Activated naive CD8-positive, alpha-beta T cell (primary cell): ENCODE measurements at regions not wholly inside any gene's neighbourhood (a gene's known extent, or its start where the extent isn't known, plus 50 kb on each side); places are given as distances from the start of the nearest gene placed in this dataset.
"Not testable (repeated sequence)": the region's sequence is repeated elsewhere in the genome, so short reads cannot be mapped to it uniquely, and the experiment has no call there.

Experiments used
- H3K27ac Mint-ChIP-seq: one replicate; pipeline ENCODE4 v1.8.0; 2021; ENCODE audit warnings: mixed read lengths
- H3K27me3 Mint-ChIP-seq: one replicate; pipeline ENCODE4 v1.8.0; 2021; ENCODE audit warnings: mixed read lengths
- H3K36me3 Mint-ChIP-seq: one replicate; pipeline ENCODE4 v1.8.0; 2021; ENCODE audit warnings: mixed read lengths
- H3K4me1 Mint-ChIP-seq: one replicate; pipeline ENCODE4 v1.8.0; 2021; ENCODE audit warnings: low read depth, mixed read lengths
- H3K4me3 Mint-ChIP-seq: one replicate; pipeline ENCODE4 v1.8.0; 2021; ENCODE audit warnings: mild to moderate bottlenecking, mixed read lengths
- H3K9me3 Mint-ChIP-seq: one replicate; pipeline ENCODE4 v1.8.0; 2021; ENCODE audit warnings: low read depth, mixed read lengths

DNA sequence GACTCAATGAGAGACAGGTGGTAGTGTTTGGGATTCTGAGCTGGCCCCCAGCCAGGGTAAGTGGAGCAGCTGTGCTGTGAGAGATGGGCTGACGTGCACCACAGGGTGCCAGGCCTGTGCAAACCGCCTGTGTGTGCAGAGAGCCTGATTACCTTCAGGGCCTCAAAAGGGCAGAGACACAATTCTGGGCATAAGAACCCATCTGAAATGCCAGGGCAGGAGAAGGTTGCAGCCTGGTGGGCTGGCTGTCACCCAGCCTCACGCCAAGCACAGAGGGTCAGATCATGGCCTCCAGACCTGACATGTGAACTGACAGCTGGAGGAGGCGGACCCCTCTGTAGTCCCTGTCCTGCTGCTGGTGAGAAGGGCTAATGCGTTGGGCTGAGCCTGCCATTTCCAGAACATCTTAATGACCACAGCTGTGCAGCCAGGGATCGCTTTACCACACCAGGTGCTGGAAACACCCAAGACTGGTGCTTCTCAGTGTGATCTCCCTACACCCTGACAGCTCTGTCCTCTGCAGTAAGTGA is 100.9 kb downstream of the ARL4C start:
- Mint-ChIP-seq H3K4me1 (peaks cover 61% of the 10 kb centered on the region), H3K27ac (peak overlapping the region; percentile 24), H3K9me3 (no peaks in the 10 kb centered on the region), H3K27me3 (no peaks in the 10 kb centered on the region), H3K4me3 (no peak overlapping the region), H3K36me3 (no peaks in the 10 kb centered on the region)

- Mint-ChIP-seq H3K36me3 (no peaks in the 10 kb centered on the region), H3K4me1 (peaks cover 55% of the 10 kb centered on the region), H3K4me3 (peak overlapping the region; percentile 30), H3K27me3 (no peaks in the 10 kb centered on the region), H3K27ac (peak overlapping the region; percentile 80), H3K9me3 (no peaks in the 10 kb centered on the region)
Measured at GRCh38 chr2:234394450-234394849, 102.4 kb downstream of the ARL4C start.

- Mint-ChIP-seq H3K4me3 (peak overlapping the region; percentile 27), H3K36me3 (no peaks in the 10 kb centered on the region), H3K27me3 (no peaks in the 10 kb centered on the region), H3K9me3 (no peaks in the 10 kb centered on the region), H3K27ac (peak overlapping the region; percentile 56), H3K4me1 (peaks cover 51% of the 10 kb centered on the region)
Measured at GRCh38 chr2:234393354-234393753, 103.5 kb downstream of the ARL4C start.

- H3K27ac Mint-ChIP-seq: peak overlapping the region; percentile 50
- H3K36me3 Mint-ChIP-seq: no peaks in the 10 kb centered on the region
- no peaks in the 10 kb centered on the region for H3K9me3 Mint-ChIP-seq
- peaks cover 51% of the 10 kb centered on the region for H3K4me1 Mint-ChIP-seq
- H3K27me3 Mint-ChIP-seq: no peaks in the 10 kb centered on the region
- no peak overlapping the region for H3K4me3 Mint-ChIP-seq
Measured at GRCh38 chr2:234392041-234392615, 104.8 kb downstream of the ARL4C start.

GRCh38 chr2:234391625-234392024 is 105.3 kb downstream of the ARL4C start:
- Mint-ChIP-seq H3K36me3 (no peaks in the 10 kb centered on the region), H3K27ac (peak overlapping the region; percentile 50), H3K27me3 (no peaks in the 10 kb centered on the region), H3K4me3 (no peak overlapping the region), H3K9me3 (no peaks in the 10 kb centered on the region), H3K4me1 (peaks cover 52% of the 10 kb centered on the region)

DNA sequence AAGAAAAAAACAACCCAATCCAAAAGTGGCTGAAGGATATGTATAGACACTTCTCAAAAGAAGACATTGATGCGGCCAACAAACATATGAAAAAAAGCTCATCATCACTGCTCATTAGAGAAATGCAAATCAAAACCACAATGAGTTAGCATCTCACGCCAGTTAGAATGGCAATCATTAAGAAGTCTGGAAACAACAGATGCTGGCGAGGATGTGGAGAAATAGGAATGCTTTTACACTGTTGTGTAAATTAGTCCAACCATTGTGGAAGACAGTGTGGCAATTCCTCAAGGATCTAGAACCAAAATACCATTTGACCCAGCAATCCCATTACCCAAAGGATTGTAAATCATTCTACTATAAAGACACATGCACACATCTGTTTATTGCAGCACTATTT is 107.2 kb downstream of the ARL4C start:
- peaks cover 39% of the 10 kb centered on the region for H3K4me1 Mint-ChIP-seq
- not testable (repeated sequence) for H3K36me3 Mint-ChIP-seq, H3K4me3 Mint-ChIP-seq, H3K9me3 Mint-ChIP-seq, H3K27ac Mint-ChIP-seq, H3K27me3 Mint-ChIP-seq

GRCh38 chr2:234388591-234388990 is 108.3 kb downstream of the ARL4C start:
- Mint-ChIP-seq H3K4me1 (peaks cover 28% of the 10 kb centered on the region), H3K27ac (no peak overlapping the region), H3K27me3 (no peaks in the 10 kb centered on the region), H3K36me3 (no peaks in the 10 kb centered on the region), H3K4me3 (no peak overlapping the region), H3K9me3 (no peaks in the 10 kb centered on the region)

DNA sequence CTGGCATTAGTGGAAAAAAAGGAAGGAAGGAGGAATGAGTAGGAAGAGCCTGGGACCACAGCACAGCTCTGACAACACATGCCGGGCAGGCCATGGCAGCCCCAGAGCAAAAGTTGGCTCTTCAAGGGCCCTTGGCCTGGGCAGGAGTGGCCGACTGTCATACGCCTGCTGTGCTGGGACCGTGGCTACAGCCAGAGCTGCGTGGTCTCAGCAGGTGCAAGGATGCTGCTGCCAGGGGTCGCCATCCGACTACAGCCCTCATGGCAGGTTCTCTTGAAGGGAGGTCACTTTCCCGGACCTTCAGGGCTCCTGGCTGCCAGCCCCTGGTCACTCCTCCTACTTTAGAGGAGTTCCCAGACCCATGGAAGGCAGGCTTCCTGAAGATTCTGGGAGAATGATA is 109.9 kb downstream of the ARL4C start:
- Mint-ChIP-seq H3K27me3 (no peaks in the 10 kb centered on the region), H3K4me3 (no peak overlapping the region), H3K9me3 (no peaks in the 10 kb centered on the region), H3K36me3 (no peaks in the 10 kb centered on the region), H3K27ac (no peak overlapping the region), H3K4me1 (peaks cover 13% of the 10 kb centered on the region)

DNA sequence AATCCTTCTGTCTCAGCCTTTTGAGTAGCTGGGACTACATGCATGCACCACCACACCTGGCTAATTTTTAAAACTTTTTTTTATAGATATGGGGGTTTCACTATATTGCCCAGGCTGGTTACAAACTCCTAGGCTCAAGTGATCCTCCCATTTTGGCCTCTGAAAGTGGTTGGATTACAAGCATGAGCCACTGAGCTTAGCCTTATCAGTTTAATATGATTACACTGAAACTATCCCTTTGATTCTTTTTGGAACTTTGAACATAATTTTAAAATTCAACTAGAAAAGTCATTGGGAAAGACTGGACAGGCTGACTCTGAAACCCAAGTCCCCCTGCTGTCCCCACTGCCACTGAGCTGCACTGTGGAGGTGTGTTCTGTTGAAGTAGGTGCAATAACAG is 114.8 kb downstream of the ARL4C start:
- Mint-ChIP-seq H3K9me3 (no peaks in the 10 kb centered on the region), H3K27ac (no peak overlapping the region), H3K4me1 (peaks cover 2% of the 10 kb centered on the region), H3K36me3 (no peaks in the 10 kb centered on the region), H3K4me3 (no peak overlapping the region), H3K27me3 (no peaks in the 10 kb centered on the region)

- H3K4me3 Mint-ChIP-seq, H3K36me3 Mint-ChIP-seq, H3K9me3 Mint-ChIP-seq, H3K27ac Mint-ChIP-seq, H3K27me3 Mint-ChIP-seq: not testable (repeated sequence)
- peaks cover 19% of the 10 kb centered on the region for H3K4me1 Mint-ChIP-seq
Measured at GRCh38 chr2:234378958-234379357, 117.9 kb downstream of the ARL4C start.

GRCh38 chr2:234378440-234378839 is 118.4 kb downstream of the ARL4C start:
- no peaks in the 10 kb centered on the region for H3K9me3 Mint-ChIP-seq
- H3K4me3 Mint-ChIP-seq: no peak overlapping the region
- H3K27me3 Mint-ChIP-seq: no peaks in the 10 kb centered on the region
- peaks cover 24% of the 10 kb centered on the region for H3K4me1 Mint-ChIP-seq
- H3K27ac Mint-ChIP-seq: no peak overlapping the region
- H3K36me3 Mint-ChIP-seq: no peaks in the 10 kb centered on the region

GRCh38 chr2:234377761-234378391 is 119.0 kb downstream of the ARL4C start:
- peaks cover 30% of the 10 kb centered on the region for H3K4me1 Mint-ChIP-seq
- H3K27me3 Mint-ChIP-seq: no peaks in the 10 kb centered on the region
- no peaks in the 10 kb centered on the region for H3K9me3 Mint-ChIP-seq
- H3K27ac Mint-ChIP-seq: no peak overlapping the region
- no peaks in the 10 kb centered on the region for H3K36me3 Mint-ChIP-seq
- H3K4me3 Mint-ChIP-seq: no peak overlapping the region

DNA sequence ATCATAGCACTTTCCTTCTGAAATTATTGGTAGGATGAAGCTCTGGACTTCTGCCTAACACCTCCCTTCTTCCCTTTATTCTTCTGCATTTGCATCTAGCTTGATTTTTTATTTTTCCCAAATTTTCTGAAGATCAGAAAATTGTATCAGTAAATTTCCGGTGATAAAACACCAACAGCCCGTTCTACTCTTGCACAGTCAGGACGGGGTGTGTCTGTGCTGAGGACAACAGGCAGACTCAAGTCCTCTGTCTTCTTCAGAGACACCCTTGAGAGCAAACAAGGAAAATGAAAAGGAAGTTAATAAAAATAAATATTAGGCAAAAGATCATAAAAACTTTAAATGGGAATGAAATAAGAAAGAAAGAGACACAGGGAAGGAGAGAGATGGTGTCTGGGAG is 120.7 kb downstream of the ARL4C start:
- Mint-ChIP-seq H3K36me3 (no peaks in the 10 kb centered on the region), H3K4me3 (no peak overlapping the region), H3K4me1 (peaks cover 46% of the 10 kb centered on the region), H3K27me3 (no peaks in the 10 kb centered on the region), H3K9me3 (no peaks in the 10 kb centered on the region), H3K27ac (no peak overlapping the region)

DNA sequence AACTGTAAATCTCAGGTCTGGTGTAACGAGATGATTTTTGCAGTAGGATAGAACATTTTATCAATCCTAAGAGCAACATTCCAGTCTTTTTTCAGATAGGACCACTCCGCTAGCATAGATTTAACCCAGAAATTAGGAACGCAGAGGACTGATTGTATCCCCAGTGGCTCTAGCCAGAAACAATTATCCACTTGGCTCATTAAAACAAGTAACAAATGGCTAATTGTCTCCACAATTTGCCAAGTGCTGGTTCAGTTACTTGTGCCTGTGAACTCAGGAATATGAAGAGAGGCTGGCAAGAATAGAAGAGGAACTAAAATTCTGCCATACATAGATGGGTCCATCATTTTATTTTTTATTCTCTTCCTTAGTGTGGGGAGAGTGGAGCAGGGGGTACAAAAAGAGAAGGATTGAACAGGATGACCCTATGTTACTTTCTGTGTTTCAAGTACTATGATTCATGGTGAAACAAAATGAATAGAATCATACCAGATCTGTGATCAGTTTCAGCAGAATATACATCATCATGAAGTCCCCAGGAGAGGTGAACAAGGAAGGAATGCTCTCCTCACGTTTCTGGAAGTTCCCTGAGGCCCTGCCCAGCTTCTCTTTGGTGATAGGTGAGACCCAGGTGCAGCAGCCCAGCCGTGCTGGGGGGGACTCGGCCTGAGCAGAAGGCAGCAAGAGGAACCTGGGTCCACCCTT is 121.6 kb downstream of the ARL4C start:
- Mint-ChIP-seq H3K36me3 (no peaks in the 10 kb centered on the region), H3K4me3 (no peak overlapping the region), H3K27ac (peak overlapping the region; percentile 35), H3K27me3 (no peaks in the 10 kb centered on the region), H3K9me3 (no peaks in the 10 kb centered on the region), H3K4me1 (peaks cover 55% of the 10 kb centered on the region)

GRCh38 chr2:234374736-234375135 is 122.1 kb downstream of the ARL4C start:
- Mint-ChIP-seq H3K4me1 (peaks cover 61% of the 10 kb centered on the region), H3K27me3 (no peaks in the 10 kb centered on the region), H3K27ac (no peak overlapping the region), H3K36me3 (no peaks in the 10 kb centered on the region), H3K9me3 (no peaks in the 10 kb centered on the region), H3K4me3 (no peak overlapping the region)
